ENCODE measurements at regions not wholly inside any gene's neighbourhood (a gene's known extent, or its start where the extent isn't known, plus 50 kb on each side); places are given as distances from the start of the nearest gene placed in this dataset.

- no peaks in the 10 kb centered on the region for H3K27me3 ChIP-seq (ENCODE audit: low read depth)
- no peak for TF ChIP-seq CTCF (IDR thresholded peaks at IDR 0.05; ENCODE audit: borderline replicate concordance)
- H3K27ac ChIP-seq (replicated peaks): no peak overlapping the region
Measured at GRCh38 chr1:185573162-185573561, 161.0 kb upstream of the HMCN1 start.

DNA sequence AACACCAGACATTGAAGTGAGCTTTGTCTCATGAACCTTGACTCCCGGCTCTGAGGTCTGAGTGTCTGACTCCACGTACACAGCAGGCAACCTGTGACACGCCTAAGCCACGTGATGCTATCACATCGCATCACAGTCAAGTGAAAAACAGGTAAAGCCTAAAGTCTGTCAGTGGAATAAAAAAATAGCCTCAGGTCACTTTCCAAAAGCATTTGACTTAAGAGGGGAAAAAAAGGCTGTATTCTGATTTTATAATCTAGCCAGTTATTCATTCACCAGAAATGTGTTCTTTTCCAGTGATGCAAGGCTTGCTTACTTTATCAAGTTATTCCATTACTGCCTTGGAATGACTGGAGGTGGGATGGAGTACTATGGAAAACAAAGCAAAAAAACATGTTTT, 163.2 kb upstream of the HMCN1 start:
- Histone ChIP-seq H3K36me3 (no peaks in the 10 kb centered on the region), H3K9me3 (replicated peaks) (no peaks in the 10 kb centered on the region), H3K4me3 (no peak overlapping the region), H3K27ac (replicated peaks) (no peak overlapping the region), H3K27me3 (ENCODE audit: low read depth) (no peaks in the 10 kb centered on the region), H3K4me1 (peaks cover 15% of the 10 kb centered on the region)
- intact Hi-C loops (cut with micrococcal nuclease): no loop called here
- TF ChIP-seq CTCF (IDR thresholded peaks at IDR 0.05; ENCODE audit: borderline replicate concordance): no peak
- DNase-seq: no peak

More at GRCh38 chr1:185573162-185573561, 161.0 kb upstream of the HMCN1 start:
- intact Hi-C loops (cut with micrococcal nuclease): no loop called here
- peaks cover 4% of the 10 kb centered on the region for H3K4me1 ChIP-seq
- no peaks in the 10 kb centered on the region for H3K36me3 ChIP-seq
- DNase-seq: no peak
- peaks cover 15% of the 10 kb centered on the region for H3K9me3 ChIP-seq (replicated peaks)
- H3K4me3 ChIP-seq: no peak overlapping the region

DNA sequence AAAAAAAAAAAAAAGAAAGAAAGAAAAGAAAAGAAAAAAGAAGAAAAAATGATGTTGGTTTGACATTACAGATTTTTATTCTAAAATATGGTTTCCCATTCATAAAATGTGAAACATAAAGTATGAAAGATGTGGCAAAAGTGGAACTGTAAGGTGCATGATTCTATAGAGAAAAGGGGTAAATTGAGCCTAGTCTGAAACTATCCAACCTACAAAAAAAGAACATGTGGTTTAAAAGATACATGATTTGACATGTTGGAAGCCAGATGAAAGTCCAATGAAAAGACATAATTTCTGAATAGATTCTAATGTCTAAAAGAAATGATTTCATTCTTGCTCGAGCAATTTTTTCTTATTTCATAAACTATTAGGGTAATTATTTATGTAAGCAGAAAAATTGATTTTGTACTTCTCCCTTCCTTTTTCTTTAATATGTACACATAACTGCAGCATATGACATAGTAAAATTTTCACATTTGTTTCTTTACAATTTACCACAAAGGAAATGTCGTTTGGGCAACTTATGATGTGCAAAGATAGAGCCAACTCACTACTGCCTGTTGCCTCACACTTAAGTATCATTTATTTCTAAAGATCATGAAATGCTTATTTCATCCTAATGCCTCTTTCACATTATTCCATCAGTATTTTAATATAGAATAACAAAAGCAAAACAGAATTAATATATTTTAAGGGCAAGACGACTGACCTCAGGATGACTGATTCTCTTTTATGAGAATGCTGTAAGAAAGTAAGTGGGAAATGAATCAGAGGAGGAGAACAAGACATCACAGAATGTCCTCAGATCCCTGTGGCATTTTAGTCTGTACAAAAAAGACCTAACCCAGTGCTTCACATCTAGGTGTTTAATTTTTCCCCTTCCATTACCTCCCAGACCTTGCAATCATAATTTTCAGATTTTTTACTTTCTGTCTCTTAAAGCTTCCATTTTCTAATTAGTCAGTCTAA, 165.8 kb upstream of the HMCN1 start:
- Histone ChIP-seq H3K27ac (replicated peaks) (no peak overlapping the region), H3K4me3 (no peak overlapping the region), H3K9me3 (replicated peaks) (no peaks in the 10 kb centered on the region), H3K27me3 (ENCODE audit: low read depth) (no peaks in the 10 kb centered on the region), H3K4me1 (peaks cover 15% of the 10 kb centered on the region), H3K36me3 (no peaks in the 10 kb centered on the region)
- DNase-seq: no peak
- intact Hi-C loops (cut with micrococcal nuclease): no loop called here
- TF ChIP-seq CTCF (IDR thresholded peaks at IDR 0.05; ENCODE audit: borderline replicate concordance): no peak

GRCh38 chr1:185567440-185567839, 166.8 kb upstream of the HMCN1 start:
- H3K27ac ChIP-seq (replicated peaks): no peak overlapping the region
- no peak overlapping the region for H3K4me3 ChIP-seq
- H3K36me3 ChIP-seq: no peaks in the 10 kb centered on the region
- no peaks in the 10 kb centered on the region for H3K9me3 ChIP-seq (replicated peaks)
- intact Hi-C loops (cut with micrococcal nuclease): no loop called here
- H3K27me3 ChIP-seq (ENCODE audit: low read depth): no peaks in the 10 kb centered on the region
- no peak for DNase-seq
- TF ChIP-seq CTCF (IDR thresholded peaks at IDR 0.05; ENCODE audit: borderline replicate concordance): no peak
- H3K4me1 ChIP-seq: peaks cover 15% of the 10 kb centered on the region

GRCh38 chr1:185566995-185567394, 167.2 kb upstream of the HMCN1 start:
- TF ChIP-seq CTCF (IDR thresholded peaks at IDR 0.05; ENCODE audit: borderline replicate concordance): no peak
- no peak overlapping the region for H3K27ac ChIP-seq (replicated peaks)
- no peaks in the 10 kb centered on the region for H3K9me3 ChIP-seq (replicated peaks)
- peaks cover 15% of the 10 kb centered on the region for H3K4me1 ChIP-seq
- no peak for DNase-seq
- intact Hi-C loops (cut with micrococcal nuclease): no loop called here
- H3K4me3 ChIP-seq: no peak overlapping the region
- no peaks in the 10 kb centered on the region for H3K36me3 ChIP-seq
- no peaks in the 10 kb centered on the region for H3K27me3 ChIP-seq (ENCODE audit: low read depth)
